ENCODE measurements at regions not wholly inside any gene's neighbourhood (a gene's known extent, or its start where the extent isn't known, plus 50 kb on each side); places are given as distances from the start of the nearest gene placed in this dataset.

GRCh38 chr13:54614726-54615125 lies 1586.1 kb downstream of the OLFM4 start:
- TF ChIP-seq CTCF (IDR thresholded peaks at IDR 0.05; ENCODE audit: low read depth, low read length, poor library complexity, severe bottlenecking) = no peak
- TF ChIP-seq EZH2phosphoT487 (IDR thresholded peaks at IDR 0.05; ENCODE audit: borderline replicate concordance, low read length) = no peak
